Stimulated activated CD4-positive, alpha-beta T cell treated with anti-CD3 and anti-CD28 coated beads, Interleukin-1b, Interleukin-23, amount 100 ng/mL, for 48 hours (primary cell): ENCODE measurements at regions not wholly inside any gene's neighbourhood (a gene's known extent, or its start where the extent isn't known, plus 50 kb on each side); places are given as distances from the start of the nearest gene placed in this dataset.
"Not testable (repeated sequence)": the region's sequence is repeated elsewhere in the genome, so short reads cannot be mapped to it uniquely, and the experiment has no call there.

Experiments
- DNase-seq: peaks from one replicate; pipeline ENCODE4 v3.0.0-alpha.2; 2020

- not testable (repeated sequence) for DNase-seq
These were observed 1370.0 kb downstream of the SUCLG1 start for GRCh38 chr2:83089051-83089450.

- no peak for DNase-seq
These were observed 1373.2 kb downstream of the SUCLG1 start for GRCh38 chr2:83085869-83086268.

- no peak for DNase-seq
These were observed 1377.0 kb downstream of the SUCLG1 start for GRCh38 chr2:83081826-83082690.

GRCh38 chr2:83079007-83079406, 1380.1 kb downstream of the SUCLG1 start:
- no peak for DNase-seq

GRCh38 chr2:83072767-83073166, 1386.3 kb downstream of the SUCLG1 start:
- DNase-seq: no peak

GRCh38 chr2:83071914-83072313, 1387.2 kb downstream of the SUCLG1 start:
- DNase-seq: no peak

- no peak for DNase-seq
These were observed 1387.7 kb downstream of the SUCLG1 start for GRCh38 chr2:83071352-83071751.

- no peak for DNase-seq
These were observed 1389.4 kb downstream of the SUCLG1 start for GRCh38 chr2:83069724-83070123.

GRCh38 chr2:83068714-83069113, 1390.4 kb downstream of the SUCLG1 start:
- DNase-seq: no peak

- DNase-seq: no peak
These were observed 1391.1 kb downstream of the SUCLG1 start for GRCh38 chr2:83067947-83068346.

GRCh38 chr2:83063933-83064332, 1395.1 kb downstream of the SUCLG1 start:
- no peak for DNase-seq

- no peak for DNase-seq
These were observed 1395.6 kb downstream of the SUCLG1 start for GRCh38 chr2:83063511-83063910.

- no peak for DNase-seq
These were observed 1400.4 kb downstream of the SUCLG1 start for GRCh38 chr2:83058683-83059082.

GRCh38 chr2:83055376-83056010, 1403.6 kb downstream of the SUCLG1 start:
- no peak for DNase-seq

- DNase-seq: no peak
These were observed 1404.3 kb downstream of the SUCLG1 start for GRCh38 chr2:83054751-83055150.

- no peak for DNase-seq
These were observed 1407.4 kb downstream of the SUCLG1 start for GRCh38 chr2:83051538-83052170.

GRCh38 chr2:83042053-83042452, 1417.0 kb downstream of the SUCLG1 start:
- DNase-seq: no peak

- DNase-seq: no peak
These were observed 1436.4 kb downstream of the SUCLG1 start for GRCh38 chr2:83022631-83023210.

- DNase-seq: no peak
These were observed 1441.6 kb downstream of the SUCLG1 start for GRCh38 chr2:83017366-83018090.

- DNase-seq: no peak
These were observed 1442.6 kb downstream of the SUCLG1 start for GRCh38 chr2:83016343-83017110.

GRCh38 chr2:83015900-83016299, 1443.2 kb downstream of the SUCLG1 start:
- no peak for DNase-seq
